ENCODE measurements at regions not wholly inside any gene's neighbourhood (a gene's known extent, or its start where the extent isn't known, plus 50 kb on each side); places are given as distances from the start of the nearest gene placed in this dataset.

GRCh38 chr2:151033271-151034248 is 228.1 kb downstream of the RBM43 start:
- no peak for DNase-seq (ENCODE audit: low read depth in 2 of 2)

- no peak for DNase-seq (ENCODE audit: low read depth in 2 of 2)
These were observed 228.9 kb downstream of the RBM43 start for GRCh38 chr2:151032741-151033191.

- no peak for DNase-seq (ENCODE audit: low read depth in 2 of 2)
These were observed 230.9 kb downstream of the RBM43 start for GRCh38 chr2:151030663-151031230.

- no peak for DNase-seq (ENCODE audit: low read depth in 2 of 2)
These were observed 232.1 kb downstream of the RBM43 start for GRCh38 chr2:151029406-151030157.

- DNase-seq (ENCODE audit: low read depth in 2 of 2) = no peak
These were observed 232.9 kb downstream of the RBM43 start for GRCh38 chr2:151028691-151029176.

- DNase-seq (ENCODE audit: low read depth in 2 of 2) = no peak
These were observed 234.5 kb downstream of the RBM43 start for GRCh38 chr2:151027151-151027550.

- DNase-seq (ENCODE audit: low read depth in 2 of 2) = no peak
These were observed 235.8 kb downstream of the RBM43 start for GRCh38 chr2:151025816-151026215.

GRCh38 chr2:151024696-151025251 is 236.9 kb downstream of the RBM43 start:
- DNase-seq (ENCODE audit: low read depth in 2 of 2) = no peak

GRCh38 chr2:151021747-151022452 is 239.8 kb downstream of the RBM43 start:
- DNase-seq (ENCODE audit: low read depth in 2 of 2) = no peak

- no peak for DNase-seq (ENCODE audit: low read depth in 2 of 2)
These were observed 241.3 kb downstream of the RBM43 start for GRCh38 chr2:151020411-151020810.

GRCh38 chr2:151009437-151010175 is 252.1 kb downstream of the RBM43 start:
- no peak for DNase-seq (ENCODE audit: low read depth in 2 of 2)

- DNase-seq (ENCODE audit: low read depth in 2 of 2) = no peak
These were observed 254.3 kb downstream of the RBM43 start for GRCh38 chr2:151007365-151007764.

GRCh38 chr2:151002959-151003600 is 258.6 kb downstream of the RBM43 start:
- no peak for DNase-seq (ENCODE audit: low read depth in 2 of 2)

- no peak for DNase-seq (ENCODE audit: low read depth in 2 of 2)
These were observed 263.8 kb downstream of the RBM43 start for GRCh38 chr2:150997702-150998440.

GRCh38 chr2:150997066-150997465 is 264.6 kb downstream of the RBM43 start:
- DNase-seq (ENCODE audit: low read depth in 2 of 2) = no peak

- no peak for DNase-seq (ENCODE audit: low read depth in 2 of 2)
These were observed 267.6 kb downstream of the RBM43 start for GRCh38 chr2:150994076-150994475.

- DNase-seq (ENCODE audit: low read depth in 2 of 2) = no peak
These were observed 271.7 kb downstream of the RBM43 start for GRCh38 chr2:150989969-150990368.

GRCh38 chr2:150985741-150986140 is 275.9 kb downstream of the RBM43 start:
- no peak for DNase-seq (ENCODE audit: low read depth in 2 of 2)

GRCh38 chr2:150983314-150983897 is 278.3 kb downstream of the RBM43 start:
- no peak for DNase-seq (ENCODE audit: low read depth in 2 of 2)

All from stimulated activated CD4-positive, alpha-beta T cell treated with anti-CD3 and anti-CD28 coated beads, Interleukin-12 subunit alpha, Interleukin-12 subunit beta, amount 100 ng/mL, for 24 hours (primary cell).